IMR-90 (cell line): ENCODE measurements at regions not wholly inside any gene's neighbourhood (a gene's known extent, or its start where the extent isn't known, plus 50 kb on each side); places are given as distances from the start of the nearest gene placed in this dataset.
A peak's percentile ranks its signal among the peaks of the same experiment; 100 is the strongest.

ENCODE experiments used
- ATAC-seq: fragments of 200-7000 bp; cut with Tn5 transposase; 2 replicates; pipeline ENCODE4 v1.9.1; 2020; ENCODE audit warnings: low read depth, mild to moderate bottlenecking, moderate library complexity
- BruUV-seq: library from RNA; stranded (reverse); fragments of 400-500 nt; replicated peaks from 2 replicates; lab custom pipeline; 2021; lab: Mats Ljungman, UMichigan
- CTCF ChIA-PET: fragments of 300-600 bp; formaldehyde crosslinking; extraction: SDS; loops from one replicate; lab custom pipeline; 2021; ENCODE audit warnings: antibody characterized with exemption; lab: Yijun Ruan, JAX
- POLR2A ChIA-PET: fragments of 300-600 bp; sonication (Branson Sonifier 250); formaldehyde crosslinking; loops from one replicate; lab custom pipeline; 2022; ENCODE audit warnings: antibody characterized with exemption; ENCODE audit not compliant: unreplicated experiment; lab: Charles Lee
- DNase-seq: peaks from one replicate; pipeline ENCODE4 v3.0.0; 2013
- H2AFZ ChIP-seq: replicated peaks from 2 replicates; pipeline ENCODE3; 2013; ENCODE audit warnings: low read length, mild to moderate bottlenecking; ENCODE audit not compliant: poor library complexity
- H2AK5ac ChIP-seq: 2 replicates; pipeline ENCODE4 v1.6.1; 2013; ENCODE audit warnings: low read depth, low read length, inconsistent platforms
- H2AK9ac ChIP-seq: replicated peaks from 2 replicates; pipeline ENCODE3; 2013; ENCODE audit warnings: mild to moderate bottlenecking, low read depth, low read length, moderate library complexity; ENCODE audit not compliant: poor library complexity
- H2BK120ac ChIP-seq: 2 replicates; pipeline ENCODE4 v1.6.1; 2013; ENCODE audit warnings: low read depth, low read length, inconsistent platforms
- H2BK15ac ChIP-seq: 3 replicates; pipeline ENCODE4 v1.6.1; 2013; ENCODE audit warnings: low read depth, low read length, inconsistent platforms
- H2BK20ac ChIP-seq: 2 replicates; pipeline ENCODE4 v1.6.1; 2013; ENCODE audit warnings: low read depth, mild to moderate bottlenecking, inconsistent platforms, low read length, moderate library complexity
- H2BK5ac ChIP-seq: 2 replicates; pipeline ENCODE4 v1.6.1; 2013; ENCODE audit warnings: mild to moderate bottlenecking, low read depth, low read length, inconsistent platforms; ENCODE audit not compliant: poor library complexity, severe bottlenecking
- H3K14ac ChIP-seq: replicated peaks from 2 replicates; pipeline ENCODE4 v1.6.1; 2013; ENCODE audit warnings: low read depth, low read length, inconsistent platforms
- H3K18ac ChIP-seq: 2 replicates; pipeline ENCODE4 v1.6.1; 2013; ENCODE audit warnings: low read depth, low read length, control low read depth
- H3K23ac ChIP-seq: 2 replicates; pipeline ENCODE4 v1.6.1; 2013; ENCODE audit warnings: low read depth, low read length, inconsistent platforms
- H3K27ac ChIP-seq: 2 replicates; pipeline ENCODE4 v1.5.1; 2013; ENCODE audit warnings: mild to moderate bottlenecking, control low read depth, low read length; ENCODE audit not compliant: insufficient read depth
- H3K27me3 ChIP-seq: 2 replicates; pipeline ENCODE4 v1.6.1; 2013; ENCODE audit warnings: low read length; ENCODE audit not compliant: control insufficient read depth, insufficient read depth
- H3K36me3 ChIP-seq: 2 replicates; pipeline ENCODE4 v1.6.1; 2013; ENCODE audit warnings: low read length, mixed read lengths; ENCODE audit not compliant: control insufficient read depth, insufficient read depth
- H3K4ac ChIP-seq: 2 replicates; pipeline ENCODE4 v1.6.1; 2013; ENCODE audit warnings: low read depth, low read length, inconsistent platforms
- H3K4me1 ChIP-seq: 2 replicates; pipeline ENCODE4 v1.6.1; 2013; ENCODE audit warnings: low read length, mixed read lengths; ENCODE audit not compliant: control insufficient read depth, insufficient read depth
- H3K4me2 ChIP-seq: 2 replicates; pipeline ENCODE4 v1.6.1; 2013; ENCODE audit warnings: low read depth, mild to moderate bottlenecking, control low read depth, low read length, moderate library complexity
- H3K4me3 ChIP-seq: 2 replicates; pipeline ENCODE4 v1.5.1; 2013; ENCODE audit warnings: low read depth, mild to moderate bottlenecking, control low read depth, low read length, moderate library complexity; ENCODE audit not compliant: insufficient read depth
- H3K56ac ChIP-seq: 2 replicates; pipeline ENCODE4 v1.6.1; 2013; ENCODE audit warnings: low read length, inconsistent platforms; ENCODE audit not compliant: insufficient read depth; ENCODE audit errors: extremely low read depth
- H3K79me1 ChIP-seq, 2 experiments: 2 replicates each; pipeline ENCODE4 v1.6.1; 2013; ENCODE audit warnings: low read length in 2 of 2, inconsistent platforms in 1 of 2, low read depth in 1 of 2
- H3K9ac ChIP-seq: 2 replicates; pipeline ENCODE4 v1.6.1; 2013; ENCODE audit warnings: low read depth, low read length, control low read depth
- H3K9me1 ChIP-seq: 2 replicates; pipeline ENCODE4 v1.6.1; 2013; ENCODE audit warnings: low read length, inconsistent platforms; ENCODE audit not compliant: insufficient read depth
- H3K9me3 ChIP-seq: 2 replicates; pipeline ENCODE4 v1.6.1; 2013; ENCODE audit warnings: low read length; ENCODE audit not compliant: control insufficient read depth, insufficient read depth
- H4K20me1 ChIP-seq: 2 replicates; pipeline ENCODE4 v1.6.1; 2013; ENCODE audit warnings: low read length, inconsistent platforms; ENCODE audit not compliant: insufficient read depth
- H4K5ac ChIP-seq: 2 replicates; pipeline ENCODE4 v1.6.1; 2013; ENCODE audit warnings: mild to moderate bottlenecking, low read depth, low read length, control low read depth
- H4K8ac ChIP-seq, 2 experiments: 2 replicates each; pipeline ENCODE4 v1.6.1; 2013; ENCODE audit warnings: low read depth in 2 of 2, low read length in 2 of 2, control low read depth in 1 of 2, inconsistent platforms in 1 of 2
- H4K91ac ChIP-seq: 2 replicates; pipeline ENCODE4 v1.6.1; 2013; ENCODE audit warnings: low read depth, low read length, inconsistent platforms; ENCODE audit not compliant: insufficient read depth
- BHLHE40 ChIP-seq: fragments of 150-350 bp; IDR thresholded peaks from 2 replicates; pipeline ENCODE4 v1.6.1; 2016; ENCODE audit warnings: mild to moderate bottlenecking, low read depth, low read length
- CEBPB ChIP-seq: IDR thresholded peaks from 2 replicates; pipeline ENCODE4 v1.6.1; 2012; ENCODE audit warnings: low read depth, low read length, improper control_type of control experiment
- CTCF ChIP-seq: conservative IDR thresholded peaks from 2 replicates; pipeline ENCODE4 v1.5.1; 2012; ENCODE audit warnings: mild to moderate bottlenecking, low read depth, low read length, improper control_type of control experiment
- ELK1 ChIP-seq: fragments of 150-350 bp; IDR thresholded peaks from 2 replicates; pipeline ENCODE4 v1.6.1; 2016; ENCODE audit warnings: low read depth, mild to moderate bottlenecking, low read length, moderate library complexity, borderline replicate concordance
- FOS ChIP-seq: fragments of 150-350 bp; IDR thresholded peaks from 2 replicates; pipeline ENCODE4 v1.6.1; 2016; ENCODE audit warnings: low read depth, low read length
- MAFK ChIP-seq: IDR thresholded peaks from 2 replicates; pipeline ENCODE4 v1.6.1; 2012; ENCODE audit warnings: low read depth, low read length, improper control_type of control experiment
- MXI1 ChIP-seq: IDR thresholded peaks from 2 replicates; pipeline ENCODE4 v1.6.1; 2012; ENCODE audit warnings: low read depth, mild to moderate bottlenecking, low read length, moderate library complexity, borderline replicate concordance
- NFE2L2 ChIP-seq: fragments of 150-350 bp; IDR thresholded peaks from 2 replicates; pipeline ENCODE4 v1.6.1; 2016; ENCODE audit warnings: low read depth, mild to moderate bottlenecking, low read length
- POLR2A ChIP-seq: IDR thresholded peaks from 2 replicates; pipeline ENCODE4 v1.6.1; 2012; ENCODE audit warnings: mild to moderate bottlenecking, low read depth, low read length
- RAD21 ChIP-seq: IDR thresholded peaks from 2 replicates; pipeline ENCODE4 v1.6.1; 2012; ENCODE audit warnings: low read length, improper control_type of control experiment
- RFX5 ChIP-seq: IDR thresholded peaks from 2 replicates; pipeline ENCODE4 v1.8.0; 2012; ENCODE audit warnings: low read depth, mild to moderate bottlenecking, low read length, moderate library complexity
- SMC3 ChIP-seq: fragments of 150-350 bp; IDR thresholded peaks from 2 replicates; pipeline ENCODE4 v1.6.1; 2016; ENCODE audit warnings: low read depth, mild to moderate bottlenecking, antibody characterized with exemption, low read length, moderate library complexity
- USF2 ChIP-seq: fragments of 150-350 bp; IDR thresholded peaks from 2 replicates; pipeline ENCODE4 v1.6.1; 2017; ENCODE audit warnings: mild to moderate bottlenecking, antibody characterized with exemption, low read length, low read depth
- WGBS, 2 experiments: methylation state at CpG; one replicate each; pipeline versions ENCODE4 v1.1.5 to v1.1.7; 2013; ENCODE audit warnings: missing lambda C conversion rate in 2 of 2; ENCODE audit not compliant: insufficient read length in 1 of 2; ENCODE audit errors: extremely low coverage in 2 of 2; 5-methylcytosine and 5-hydroxymethylcytosine counted together
- dilution Hi-C: fragments of 300-500 bp; cut with HindIII; formaldehyde crosslinking; loops from one replicate; pipeline ENCODE4 v1.14.3; 2018; ENCODE audit warnings: low sequenced_read_pairs; ENCODE audit not compliant: unreplicated experiment
- in situ Hi-C: fragments of 300-500 bp; cut with MboI; formaldehyde crosslinking; loops from 3 replicates; pipeline ENCODE4 v1.14.3; 2019; ENCODE audit warnings: low sequenced_read_pairs, inconsistent platforms, mixed read lengths
- intact Hi-C: fragments of 100-400 bp; cut with micrococcal nuclease; formaldehyde crosslinking; loops from 2 replicates; pipeline ENCODE4 v1.10.0; 2022

- TF ChIP-seq ELK1 = no peak
These were observed 201.4 kb downstream of the C12orf50 start (continued) for GRCh38 chr12:87827638-87828264.

- Histone ChIP-seq H3K23ac (no peak overlapping the region), H4K91ac (no peak overlapping the region), H3K36me3 (no peaks in the 10 kb centered on the region), H3K18ac (no peak overlapping the region; the same call in 1 of the 2 replicates), H2BK120ac (no peak overlapping the region), H3K14ac (no peak overlapping the region), H3K4ac (no peak overlapping the region), H3K9me3 (no peaks in the 10 kb centered on the region), H4K20me1 (no peaks in the 10 kb centered on the region), H2BK20ac (no peak overlapping the region), H2BK5ac (no peak overlapping the region), H3K79me1 (no peaks in the 10 kb centered on the region), H2BK15ac (peak overlapping the region; percentile 60; the same call in 1 of the 3 replicates), H3K4me2 (no peak overlapping the region), H2AK5ac (no peak overlapping the region), H4K8ac (no peak overlapping the region), H2AFZ (no peak overlapping the region), H4K5ac (no peak overlapping the region), H3K9ac (no peak overlapping the region), H3K4me1 (peaks cover 2% of the 10 kb centered on the region), H3K56ac (no peak overlapping the region), H3K9me1 (0 out of 2 replicates have a peak, but pooled peaks cover 3% of the 10 kb centered on the region), H3K27ac (no peak overlapping the region), H2AK9ac (no peak overlapping the region), H3K4me3 (no peak overlapping the region), H3K27me3 (no peaks in the 10 kb centered on the region)
- DNase-seq (no peak), ATAC-seq (no peak)
- intact Hi-C loops = no loop called here
- POLR2A ChIA-PET = no interaction called here
- BruUV-seq = no TSS peak
- WGBS, 2 experiments = no CpG with 5 or more reads among the region's 1 CpG
- in situ Hi-C loops = no loop called here
- CTCF ChIA-PET = interaction anchor here (1.3 kb wide), 1 partner anchor 25 kb away, joined by 3 read pairs; no protein-coding TSS in a partner anchor
- dilution Hi-C loops = no loop called here
- TF ChIP-seq MXI1 (no peak), RFX5 (no peak), USF2 (no peak), CEBPB (no peak), NFE2L2 (no peak), FOS (no peak), RAD21 (no peak), BHLHE40 (no peak), POLR2A (no peak), SMC3 (no peak), CTCF (no peak), MAFK (no peak)
These were observed 206.3 kb downstream of the C12orf50 start for GRCh38 chr12:87822923-87823322.
